Naive B cell (primary cell): ENCODE measurements at regions not wholly inside any gene's neighbourhood (a gene's known extent, or its start where the extent isn't known, plus 50 kb on each side); places are given as distances from the start of the nearest gene placed in this dataset.

ENCODE experiments used
- ATAC-seq, 2 donors: fragments of 150-1000 bp; cut with Tn5 transposase; 2 replicates each; pipeline ENCODE4 v1.10.0; 2021; ENCODE audit warnings: low read depth in 2 of 2, mild to moderate bottlenecking in 2 of 2, moderate library complexity in 2 of 2
- DNase-seq: peaks from one replicate; pipeline ENCODE4 v3.0.0; 2022
- H3K27ac Mint-ChIP-seq, 6 donors: one replicate each; pipeline ENCODE4 v1.8.0; 2020 to 2022; ENCODE audit warnings: mild to moderate bottlenecking in 6 of 6, mixed read lengths in 6 of 6, moderate library complexity in 5 of 6, inconsistent platforms in 2 of 6
- H3K27me3 Mint-ChIP-seq, 3 donors: one replicate each; pipeline ENCODE4 v1.8.0; 2021 to 2022; ENCODE audit warnings: mixed read lengths in 3 of 3, mild to moderate bottlenecking in 1 of 3
- H3K36me3 Mint-ChIP-seq, 2 donors: one replicate each; pipeline ENCODE4 v1.8.0; 2020 to 2022; ENCODE audit warnings: mixed read lengths in 2 of 2, inconsistent platforms in 1 of 2, mild to moderate bottlenecking in 1 of 2
- H3K4me1 Mint-ChIP-seq, 3 donors: one replicate each; pipeline ENCODE4 v1.8.0; 2020 to 2022; ENCODE audit warnings: mixed read lengths in 3 of 3, inconsistent platforms in 1 of 3, mild to moderate bottlenecking in 1 of 3, moderate library complexity in 1 of 3
- H3K4me3 Mint-ChIP-seq, 8 donors: one replicate each; pipeline ENCODE4 v1.8.0; 2020 to 2022; ENCODE audit warnings: mild to moderate bottlenecking in 8 of 8, mixed read lengths in 8 of 8, moderate library complexity in 8 of 8, inconsistent platforms in 2 of 8
- H3K9me3 Mint-ChIP-seq, 7 donors: one replicate each; pipeline ENCODE4 v1.8.0; 2020 to 2022; ENCODE audit warnings: mixed read lengths in 7 of 7, mild to moderate bottlenecking in 5 of 7, inconsistent platforms in 2 of 7, moderate library complexity in 1 of 7

DNA sequence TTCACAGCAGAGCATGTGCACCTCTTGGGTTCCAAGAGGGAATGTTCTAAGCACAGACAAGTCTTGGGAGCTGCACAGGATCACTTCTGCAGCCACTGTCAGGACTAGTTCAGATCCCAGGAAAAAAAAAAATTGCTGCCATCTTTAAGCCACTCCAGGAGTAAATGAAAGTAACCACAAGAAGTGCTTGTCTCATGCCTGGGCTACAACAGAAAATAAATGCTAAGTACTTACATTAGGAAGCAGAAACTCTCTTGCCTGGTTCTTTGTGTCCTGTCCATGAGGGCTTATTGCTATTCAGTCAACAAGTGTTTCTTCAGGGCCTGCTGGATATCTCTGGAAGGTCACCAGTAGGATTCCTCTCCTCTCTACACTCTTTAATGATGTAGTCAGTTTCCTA is 176.1 kb downstream of the KTN1 start:
- Mint-ChIP-seq H3K9me3 (no peaks in the 10 kb centered on the region), H3K4me1 (no peaks in the 10 kb centered on the region), H3K27me3 (no peaks in the 10 kb centered on the region), H3K36me3 (no peaks in the 10 kb centered on the region), H3K27ac (no peak overlapping the region), H3K4me3 (no peak overlapping the region)
- DNase-seq (no peak), ATAC-seq (no peak)

DNA sequence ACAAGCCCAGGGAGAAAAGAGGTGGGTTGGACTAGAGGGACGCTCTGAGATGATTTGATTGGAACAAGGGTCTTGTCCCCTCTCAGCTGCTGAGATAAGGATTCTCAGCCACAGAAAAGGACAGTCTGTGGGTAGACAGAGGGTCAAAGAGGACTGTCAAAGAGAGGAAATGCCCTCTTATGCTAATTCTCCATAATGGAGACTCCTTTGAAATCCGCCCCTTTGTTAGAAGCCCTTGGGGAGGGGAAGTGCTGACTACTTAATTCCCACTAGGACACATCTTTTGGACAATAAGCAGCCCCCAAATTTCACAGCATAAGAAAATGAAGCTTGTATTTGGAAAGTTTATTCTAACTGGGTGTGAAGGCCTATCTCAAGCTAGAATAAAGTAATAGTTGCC is 176.6 kb downstream of the KTN1 start:
- Mint-ChIP-seq H3K9me3 (no peaks in the 10 kb centered on the region), H3K4me1 (no peaks in the 10 kb centered on the region), H3K36me3 (no peaks in the 10 kb centered on the region), H3K27me3 (peaks cover 0 to 3% (median 0%) of the 10 kb centered on the region in 3 donors), H3K4me3 (no peak overlapping the region), H3K27ac (no peak overlapping the region)
- ATAC-seq (no peak), DNase-seq (no peak)

DNA sequence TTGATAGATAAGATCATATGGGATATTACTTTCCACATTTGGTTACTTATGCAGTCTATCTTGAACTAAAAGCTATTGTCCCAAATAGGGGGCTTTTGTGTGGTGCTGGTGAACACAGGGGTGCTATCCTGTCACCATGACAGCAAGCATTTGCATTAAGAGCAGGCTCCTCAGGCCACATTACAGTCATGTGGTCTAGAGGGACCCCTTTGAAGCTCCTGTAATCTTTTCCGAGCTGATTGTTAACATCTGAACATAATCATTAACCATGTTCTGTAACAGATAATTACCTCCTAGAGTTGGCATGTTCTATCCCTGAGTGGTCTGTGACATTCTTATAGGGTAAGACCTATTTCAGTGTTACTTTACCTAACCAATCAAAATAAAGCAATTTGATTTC is 178.8 kb downstream of the KTN1 start:
- Mint-ChIP-seq H3K27me3 (peaks cover 0 to 8% (median 0%) of the 10 kb centered on the region in 3 donors), H3K27ac (no peak overlapping the region), H3K4me3 (no peak overlapping the region), H3K9me3 (no peaks in the 10 kb centered on the region), H3K4me1 (no peaks in the 10 kb centered on the region), H3K36me3 (no peaks in the 10 kb centered on the region)
- no peak for ATAC-seq
- DNase-seq, result no peak

DNA sequence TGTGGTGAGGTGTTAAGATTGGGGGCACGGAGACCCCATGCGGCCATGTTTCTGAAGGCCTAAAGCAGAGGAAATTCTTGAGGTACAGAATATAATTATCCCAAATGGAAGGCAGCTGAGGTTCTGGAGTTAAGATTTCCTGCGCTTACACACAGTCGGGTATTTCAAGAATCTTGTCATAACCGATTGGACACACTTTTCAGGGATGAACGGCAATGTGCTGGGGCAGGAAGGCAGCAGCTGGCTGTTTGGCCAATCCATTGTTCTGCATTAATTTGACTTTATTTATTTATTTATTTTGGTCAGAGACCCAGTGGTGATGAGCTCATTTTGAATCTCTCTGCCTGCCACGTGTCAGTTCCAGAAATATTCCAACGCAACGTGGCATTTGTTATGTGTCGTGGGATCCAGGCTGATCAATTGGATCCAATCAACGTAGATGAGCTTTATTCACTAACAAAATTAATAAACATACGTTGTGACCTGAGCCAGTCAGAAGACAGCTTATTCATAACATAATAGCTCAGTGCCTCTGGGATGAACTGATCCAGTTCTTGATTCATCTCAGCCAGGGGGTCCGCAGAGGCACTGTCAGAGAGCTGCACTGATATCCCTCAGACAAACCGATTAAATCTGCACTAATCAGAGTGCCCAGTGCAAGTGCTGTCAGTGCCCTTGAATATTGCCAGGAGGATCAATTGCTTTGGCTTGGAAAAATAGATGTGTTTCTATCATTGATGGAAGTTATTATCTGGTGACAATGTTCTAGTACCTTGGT is 181.0 kb downstream of the KTN1 start:
- DNase-seq (no peak), ATAC-seq (no peak)
- Mint-ChIP-seq H3K9me3 (peaks cover 0 to 3% (median 0%) of the 10 kb centered on the region in 7 donors), H3K4me3 (no peak overlapping the region), H3K4me1 (no peaks in the 10 kb centered on the region), H3K27me3 (peaks cover 0 to 11% (median 0%) of the 10 kb centered on the region in 3 donors), H3K36me3 (no peaks in the 10 kb centered on the region), H3K27ac (no peak overlapping the region)

DNA sequence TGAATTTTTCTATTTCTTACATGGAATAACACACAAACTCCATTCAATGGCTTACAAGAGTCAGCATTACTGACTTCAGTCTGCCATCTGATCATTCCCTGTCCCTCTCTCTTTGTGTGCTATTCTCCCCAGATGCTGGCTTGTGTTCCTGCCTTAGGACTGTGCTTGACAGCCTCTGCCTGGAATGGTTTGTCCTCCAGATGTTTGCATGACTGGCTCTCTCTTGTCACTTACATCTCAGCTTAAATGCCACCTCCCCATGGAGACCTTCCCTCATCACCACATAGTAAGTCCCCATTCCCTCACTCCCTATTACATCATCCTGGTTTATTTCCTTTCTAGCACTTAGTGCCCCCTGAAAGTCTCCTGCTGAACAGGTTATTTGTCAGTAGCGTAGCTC is 181.6 kb downstream of the KTN1 start:
- peaks cover 0 to 13% (median 0%) of the 10 kb centered on the region in 3 donors for H3K27me3 Mint-ChIP-seq
- peaks cover 0 to 3% (median 0%) of the 10 kb centered on the region in 7 donors for H3K9me3 Mint-ChIP-seq
- H3K27ac Mint-ChIP-seq, result no peak overlapping the region
- DNase-seq, result no peak
- H3K36me3 Mint-ChIP-seq, result no peaks in the 10 kb centered on the region
- no peak overlapping the region for H3K4me3 Mint-ChIP-seq
- H3K4me1 Mint-ChIP-seq, result no peaks in the 10 kb centered on the region
- no peak for ATAC-seq

DNA sequence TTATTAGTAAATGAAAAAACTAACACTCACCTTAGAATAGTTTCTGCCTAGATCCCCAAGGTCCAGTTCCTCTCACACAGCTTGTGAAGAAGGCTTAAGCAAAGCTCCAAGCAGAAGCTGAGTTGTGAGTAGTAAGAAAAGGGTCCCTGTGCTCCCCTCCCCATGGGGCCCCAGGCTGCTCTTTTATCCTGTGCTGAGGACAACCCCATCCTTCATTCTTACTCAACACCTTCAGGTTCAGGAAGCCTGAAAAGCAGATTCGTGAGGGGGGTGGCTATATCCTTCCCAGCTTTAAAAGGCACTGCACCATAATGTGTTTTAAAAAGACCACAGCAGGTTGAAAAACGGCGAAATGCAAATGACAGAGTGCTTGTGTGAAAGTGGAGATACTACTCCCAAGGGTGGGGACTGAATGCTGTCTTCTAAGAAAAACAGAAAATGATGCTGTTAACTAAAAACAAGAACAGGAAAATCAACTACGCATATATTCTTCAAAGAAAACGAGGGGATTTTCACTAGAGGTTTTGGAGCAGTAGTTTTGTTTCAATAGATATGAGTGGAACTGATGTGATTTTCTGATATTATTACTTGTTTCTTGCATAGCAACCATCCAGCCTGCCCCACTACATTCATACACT is 182.7 kb downstream of the KTN1 start:
- Mint-ChIP-seq H3K27me3 (peaks cover 0 to 13% (median under 1%) of the 10 kb centered on the region in 3 donors), H3K27ac (no peak overlapping the region), H3K36me3 (peaks cover 0 to under 1% of the 10 kb centered on the region in 2 donors), H3K9me3 (peaks cover 0 to 3% (median 0%) of the 10 kb centered on the region in 7 donors), H3K4me1 (no peaks in the 10 kb centered on the region), H3K4me3 (no peak overlapping the region)
- DNase-seq, result no peak
- ATAC-seq, result no peak

DNA sequence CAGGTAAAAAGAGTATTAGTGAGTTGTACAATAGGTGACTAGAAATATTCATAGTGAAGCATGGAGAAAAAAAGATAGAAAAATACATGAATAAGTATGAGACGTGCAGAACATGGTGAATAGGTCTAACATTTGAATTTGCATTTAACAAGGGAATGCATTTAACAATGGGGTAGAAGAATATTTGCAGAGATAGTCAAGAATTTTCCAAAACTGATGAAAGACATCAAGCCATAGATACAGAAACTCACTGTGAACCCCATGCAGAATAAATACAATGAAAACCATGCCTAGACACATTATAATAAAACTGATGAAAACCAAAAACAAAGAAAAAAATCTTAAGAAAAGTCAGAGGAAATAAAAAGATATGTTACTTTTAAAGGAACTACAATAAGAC is 184.8 kb downstream of the KTN1 start:
- Mint-ChIP-seq H3K36me3 (peaks cover 0 to 7% of the 10 kb centered on the region in 2 donors), H3K4me1 (no peaks in the 10 kb centered on the region), H3K27me3 (peaks cover 0 to 26% (median 8%) of the 10 kb centered on the region in 3 donors), H3K4me3 (no peak overlapping the region), H3K9me3 (peaks cover 0 to 8% (median 5%) of the 10 kb centered on the region in 7 donors), H3K27ac (no peak overlapping the region)
- ATAC-seq (no peak), DNase-seq (no peak)

DNA sequence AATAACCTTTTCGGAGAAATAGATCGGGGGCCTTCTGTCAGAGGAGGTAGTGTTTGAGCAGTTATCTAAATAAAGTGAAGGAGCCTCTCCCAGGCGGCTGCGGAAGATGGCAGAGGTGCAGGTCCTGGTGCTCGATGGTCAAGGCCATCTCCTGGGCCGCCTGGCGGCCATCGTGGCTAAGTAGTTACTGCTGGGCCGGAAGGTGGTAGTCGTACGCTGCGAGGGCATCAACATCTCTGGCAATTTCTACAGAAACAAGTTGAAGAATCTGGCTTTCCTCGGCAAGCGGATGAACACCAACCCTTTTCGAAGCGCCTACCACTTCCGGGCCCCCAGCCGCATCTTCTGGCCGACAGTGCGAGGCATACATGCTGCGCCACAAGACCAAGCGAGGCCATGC is 186.1 kb downstream of the KTN1 start:
- Mint-ChIP-seq H3K27me3 (peaks cover 0 to 26% (median 8%) of the 10 kb centered on the region in 3 donors), H3K4me3 (no peak overlapping the region), H3K36me3 (peaks cover 0 to 7% of the 10 kb centered on the region in 2 donors), H3K4me1 (no peaks in the 10 kb centered on the region), H3K27ac (no peak overlapping the region), H3K9me3 (peaks cover 0 to 8% (median 5%) of the 10 kb centered on the region in 7 donors)
- DNase-seq, result no peak
- ATAC-seq, result no peak

DNA sequence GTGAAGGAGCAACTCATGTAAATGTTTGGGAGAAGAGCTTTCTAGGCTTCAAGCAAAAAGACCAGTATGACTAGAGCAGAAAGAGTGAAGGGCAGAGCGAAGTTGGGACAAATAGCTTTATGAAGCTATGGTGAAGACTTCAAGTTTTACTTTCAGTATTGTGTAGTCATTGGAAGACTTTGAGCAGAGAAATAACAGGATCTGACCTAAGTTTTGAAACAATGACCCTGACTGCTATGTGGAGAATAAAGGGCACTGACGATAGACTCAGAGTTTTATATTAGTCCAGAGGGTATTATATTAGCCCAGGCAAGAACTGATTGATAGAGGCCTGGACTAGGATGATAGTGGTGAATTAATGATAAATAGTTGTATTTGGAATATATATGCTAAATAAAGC is 187.3 kb downstream of the KTN1 start:
- H3K27ac Mint-ChIP-seq, result no peak overlapping the region
- peaks cover 0 to 7% of the 10 kb centered on the region in 2 donors for H3K36me3 Mint-ChIP-seq
- ATAC-seq (no peak), DNase-seq (no peak)
- no peak overlapping the region for H3K4me3 Mint-ChIP-seq
- H3K9me3 Mint-ChIP-seq, result peaks cover 0 to 8% (median 5%) of the 10 kb centered on the region in 7 donors
- H3K4me1 Mint-ChIP-seq, result no peaks in the 10 kb centered on the region
- peaks cover 0 to 18% (median 8%) of the 10 kb centered on the region in 3 donors for H3K27me3 Mint-ChIP-seq

DNA sequence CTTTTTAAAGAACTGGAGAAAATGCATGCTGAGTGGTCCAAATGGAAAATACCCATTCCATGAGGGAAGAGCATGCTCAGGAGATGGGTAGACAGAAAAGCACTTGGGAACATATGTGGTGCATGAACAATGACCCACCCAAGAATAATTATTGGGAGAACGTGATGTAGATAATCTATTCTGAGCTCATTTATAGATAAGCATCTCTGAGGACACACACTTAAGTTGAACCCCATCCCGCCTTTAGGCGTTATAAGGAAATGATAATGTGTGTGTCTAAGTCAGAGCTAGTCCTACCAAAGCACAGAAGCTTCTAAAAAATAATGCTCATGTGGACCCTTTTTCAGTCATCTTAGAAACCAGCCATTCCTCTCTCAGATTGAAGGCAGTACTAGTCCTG is 189.9 kb downstream of the KTN1 start:
- Mint-ChIP-seq H3K4me1 (no peaks in the 10 kb centered on the region), H3K27me3 (peaks cover 0 to 18% (median 8%) of the 10 kb centered on the region in 3 donors), H3K4me3 (no peak overlapping the region), H3K9me3 (peaks cover 0 to 9% (median 5%) of the 10 kb centered on the region in 7 donors), H3K27ac (no peak overlapping the region), H3K36me3 (peaks cover 0 to 7% of the 10 kb centered on the region in 2 donors)
- no peak for DNase-seq
- ATAC-seq, result no peak

DNA sequence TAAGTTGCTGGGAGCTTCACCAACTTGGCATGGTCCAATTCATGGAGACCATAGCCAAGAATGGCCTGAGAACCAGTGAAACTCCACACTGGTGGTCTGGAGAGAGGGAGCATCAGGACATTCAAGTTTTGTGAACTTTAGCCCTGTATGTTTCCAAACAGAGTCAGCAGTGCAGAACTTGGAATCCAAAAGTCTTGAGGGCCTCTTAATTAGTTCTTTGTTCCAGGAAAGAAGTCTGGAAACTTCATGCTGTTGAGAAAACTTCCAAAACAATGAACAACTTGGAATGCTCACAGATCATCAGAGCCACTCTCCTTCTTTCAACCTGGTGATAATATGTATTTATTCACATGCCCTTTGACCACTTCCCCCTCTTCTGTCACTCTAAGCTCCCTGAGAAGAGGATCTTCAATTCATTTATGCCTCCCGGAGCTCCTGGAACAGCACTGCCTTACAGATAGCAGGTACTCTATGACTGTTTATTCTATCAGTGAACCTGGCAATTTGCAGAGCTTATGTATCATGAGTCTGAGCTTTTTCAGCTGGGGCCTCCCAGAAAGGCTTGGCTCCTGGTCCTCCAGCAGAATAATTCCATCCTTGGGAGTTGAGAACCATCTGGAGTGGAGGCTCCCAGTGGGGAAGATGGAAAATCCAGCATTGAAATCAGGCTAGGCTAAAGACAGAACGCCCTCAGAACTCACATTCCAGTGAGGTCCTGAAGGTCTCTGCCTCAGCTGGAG is 191.4 kb downstream of the KTN1 start:
- ATAC-seq (no peak), DNase-seq (no peak)
- Mint-ChIP-seq H3K9me3 (peaks cover 2 to 10% (median 5%) of the 10 kb centered on the region in 7 donors), H3K4me1 (no peaks in the 10 kb centered on the region), H3K27ac (peak overlapping the region in 1 of 6 donors; percentile 72), H3K36me3 (peaks cover 0 to 7% of the 10 kb centered on the region in 2 donors), H3K27me3 (peaks cover 0 to 13% (median 8%) of the 10 kb centered on the region in 3 donors), H3K4me3 (no peak overlapping the region)

DNA sequence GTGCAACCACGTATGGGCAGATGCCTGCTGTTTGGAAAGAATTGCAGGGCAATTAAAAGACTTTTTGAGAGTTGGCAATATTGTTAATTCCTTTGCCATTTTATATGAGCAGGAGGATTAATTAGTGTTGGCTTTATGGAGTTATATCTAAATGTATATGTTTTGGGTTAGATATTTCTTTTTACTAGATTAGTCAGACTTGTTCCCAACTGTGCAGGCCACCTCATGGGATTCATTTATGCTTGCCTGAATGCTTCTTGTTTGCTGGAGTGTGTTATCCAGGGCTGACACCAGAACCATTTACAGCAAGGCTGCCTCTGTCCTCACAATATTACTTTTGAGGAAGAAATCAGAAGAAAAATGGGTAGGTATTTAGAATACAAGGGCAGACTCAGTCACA is 192.5 kb downstream of the KTN1 start:
- Mint-ChIP-seq H3K4me3 (no peak overlapping the region), H3K9me3 (peaks cover 4 to 10% (median 7%) of the 10 kb centered on the region in 7 donors), H3K27me3 (peaks cover 0 to 13% (median 8%) of the 10 kb centered on the region in 3 donors), H3K36me3 (peaks cover 0 to 7% of the 10 kb centered on the region in 2 donors), H3K27ac (no peak overlapping the region), H3K4me1 (no peaks in the 10 kb centered on the region)
- DNase-seq (no peak), ATAC-seq (no peak)

DNA sequence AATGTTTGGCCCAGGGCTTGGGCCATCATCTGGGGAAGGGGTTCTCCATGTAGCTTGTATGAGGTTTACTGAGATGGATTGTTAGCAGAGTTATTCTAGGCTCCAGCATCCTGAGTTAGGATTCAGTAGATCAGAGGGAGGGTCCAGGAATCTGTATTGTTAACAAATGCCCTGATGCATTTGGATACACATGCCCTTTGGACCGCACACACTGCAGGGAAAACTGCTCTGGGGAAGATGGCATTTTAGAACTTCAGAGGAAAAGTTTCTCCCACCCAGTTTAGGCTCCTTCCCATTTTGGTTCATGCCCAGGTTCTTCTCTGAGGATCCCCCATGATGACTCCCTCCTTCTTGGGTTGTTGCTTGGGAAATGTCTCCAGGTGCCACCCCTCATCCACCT is 193.3 kb downstream of the KTN1 start:
- no peaks in the 10 kb centered on the region for H3K4me1 Mint-ChIP-seq
- no peak for ATAC-seq
- no peak overlapping the region for H3K27ac Mint-ChIP-seq

More for the DNA sequence above, 193.3 kb downstream of the KTN1 start:
- Mint-ChIP-seq H3K4me3 (no peak overlapping the region), H3K27me3 (peaks cover 0 to 8% (median 2%) of the 10 kb centered on the region in 3 donors), H3K36me3 (peaks cover 0 to under 1% of the 10 kb centered on the region in 2 donors), H3K9me3 (peaks cover 0 to 6% (median 4%) of the 10 kb centered on the region in 7 donors)
- DNase-seq, result no peak
